GM19023 (cell line): ENCODE measurements at regions not wholly inside any gene's neighbourhood (a gene's known extent, or its start where the extent isn't known, plus 50 kb on each side); places are given as distances from the start of the nearest gene placed in this dataset.

Experiments used
- ATAC-seq: cut with Tn5 transposase; IDR thresholded peaks from one replicate; pipeline ENCODE4 v1.9.1; 2021; ENCODE audit warnings: mild to moderate bottlenecking, moderate library complexity; ENCODE audit not compliant: unreplicated experiment

DNA sequence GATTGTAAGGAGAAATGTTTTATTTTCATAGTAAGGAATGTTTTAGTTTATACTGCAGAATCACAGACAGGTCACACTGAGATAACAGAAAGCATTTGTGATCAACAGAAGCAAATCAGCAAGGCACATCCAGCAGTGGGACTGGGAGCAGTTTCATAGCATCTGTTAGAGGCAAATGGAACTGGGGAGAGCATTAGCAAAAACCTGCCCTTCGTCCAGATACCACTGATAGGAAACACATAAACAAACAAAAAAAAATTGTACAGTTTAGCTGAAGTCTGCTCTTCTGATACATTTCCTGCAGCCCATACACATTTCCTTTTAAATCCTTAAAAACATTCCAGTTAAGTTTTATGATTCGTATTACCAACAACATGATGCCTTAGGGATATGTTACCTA lies 374.3 kb downstream of the PCDH7 start:
- no peak for ATAC-seq

DNA sequence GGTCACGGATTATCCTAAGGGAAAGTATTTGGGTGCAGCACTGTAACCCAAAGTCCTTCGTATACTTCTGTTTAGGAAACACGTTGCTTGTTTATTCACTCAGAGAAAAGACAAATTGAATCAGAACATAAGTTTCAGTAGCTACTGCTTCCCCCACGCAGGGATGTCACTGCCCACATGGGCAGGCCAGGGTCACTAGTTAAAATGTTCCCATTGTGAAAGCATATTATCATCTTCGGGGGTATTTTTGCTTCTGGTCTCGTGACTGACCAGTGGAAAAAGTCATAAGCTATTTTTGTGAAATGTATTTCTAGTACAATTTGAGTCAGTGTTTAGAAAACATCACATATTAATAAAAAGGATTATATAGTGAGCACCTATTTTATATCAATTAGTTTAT lies 377.8 kb downstream of the PCDH7 start:
- no peak for ATAC-seq

DNA sequence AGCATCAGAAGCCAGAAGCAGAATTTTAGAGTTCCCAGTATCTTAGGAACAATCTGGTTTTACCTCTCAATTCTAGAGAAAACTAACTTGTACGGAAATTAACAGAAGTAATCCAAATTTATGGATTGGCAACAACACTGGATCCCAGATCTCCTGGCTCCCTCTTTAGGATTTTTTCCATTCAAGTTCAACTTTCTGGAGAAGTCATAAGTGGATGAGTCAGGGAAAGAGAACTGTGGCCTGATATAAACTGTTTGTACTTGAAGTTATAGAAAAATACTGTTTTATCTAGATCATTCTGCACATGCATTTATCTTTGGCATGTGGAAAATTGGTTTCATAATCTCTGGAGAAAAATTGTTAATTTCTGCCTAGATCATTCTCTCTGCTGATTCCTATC lies 380.4 kb downstream of the PCDH7 start:
- no peak for ATAC-seq

DNA sequence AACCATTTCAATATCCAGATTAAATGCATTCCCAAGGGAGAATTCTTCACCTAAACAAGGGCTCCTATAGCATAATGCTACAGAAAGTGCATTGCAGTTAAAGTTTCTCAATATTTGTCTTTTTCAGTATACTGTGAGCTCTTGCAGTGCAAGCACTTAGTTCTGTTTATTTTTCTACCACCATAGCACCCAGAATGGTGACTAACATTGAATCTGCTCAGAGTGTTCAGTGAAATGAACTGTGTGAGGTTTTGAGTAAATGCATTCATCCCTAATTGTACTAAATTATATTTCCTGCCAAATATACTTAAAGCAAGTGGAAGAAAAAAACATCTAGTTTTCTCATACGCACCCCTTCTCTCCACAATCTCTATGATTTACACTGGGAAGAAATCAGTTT lies 383.9 kb downstream of the PCDH7 start:
- no peak for ATAC-seq

DNA sequence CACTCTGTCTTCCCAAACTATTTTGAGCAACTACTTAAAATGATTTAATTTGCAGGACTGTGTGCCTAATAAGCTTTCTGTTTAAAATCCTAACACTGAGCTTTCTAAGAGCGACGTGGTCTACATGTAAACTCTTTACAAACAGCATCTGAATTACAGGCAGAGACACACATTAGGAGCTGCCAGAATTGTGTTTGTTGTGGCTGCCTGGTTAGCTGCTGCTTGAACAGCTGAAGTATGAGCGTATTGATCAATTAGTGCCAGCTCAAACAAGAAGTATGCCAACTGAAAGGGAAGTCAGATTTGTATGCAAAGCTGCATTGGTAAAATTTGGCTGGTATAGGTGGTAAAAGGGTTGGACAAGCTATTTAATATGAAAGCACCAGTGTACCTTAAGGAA lies 384.4 kb downstream of the PCDH7 start:
- no peak for ATAC-seq

DNA sequence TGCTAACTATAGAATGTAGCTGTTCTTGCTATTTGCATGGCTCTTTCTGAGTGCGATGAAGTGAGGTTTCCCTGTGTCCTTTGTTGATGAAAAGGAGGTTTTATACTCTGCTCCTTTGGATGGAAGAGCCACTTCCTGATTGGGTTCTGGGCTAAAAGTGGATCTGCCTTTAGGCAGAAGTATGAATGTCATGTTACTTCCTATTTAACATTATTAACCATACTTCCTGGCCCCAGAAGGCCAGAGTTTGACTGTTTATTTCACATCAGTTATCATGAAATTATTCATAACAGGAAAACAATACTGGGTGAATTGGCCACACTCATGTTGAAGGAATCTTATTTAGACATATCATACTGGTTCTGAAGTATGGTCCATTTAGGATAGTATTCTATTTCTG lies 386.2 kb downstream of the PCDH7 start:
- ATAC-seq, result no peak

DNA sequence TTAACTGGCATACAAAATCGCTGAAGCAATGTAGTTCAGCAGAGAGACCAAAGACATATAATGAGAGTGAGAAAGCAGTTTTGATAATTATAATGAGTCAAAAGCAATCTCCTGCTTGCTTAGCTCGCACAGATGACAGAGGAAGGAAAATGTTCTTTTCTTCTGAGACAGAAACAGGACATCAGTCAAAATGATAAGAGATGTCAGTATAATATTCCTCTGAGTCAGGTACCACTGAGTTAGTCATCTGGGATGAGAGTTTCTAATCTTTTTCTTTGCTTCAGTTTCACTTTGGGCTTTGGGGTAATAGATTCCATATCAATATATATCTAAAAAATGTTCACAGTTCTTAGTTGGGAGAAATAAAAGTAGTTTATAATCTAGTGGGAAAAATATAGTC lies 387.2 kb downstream of the PCDH7 start:
- ATAC-seq, result no peak

DNA sequence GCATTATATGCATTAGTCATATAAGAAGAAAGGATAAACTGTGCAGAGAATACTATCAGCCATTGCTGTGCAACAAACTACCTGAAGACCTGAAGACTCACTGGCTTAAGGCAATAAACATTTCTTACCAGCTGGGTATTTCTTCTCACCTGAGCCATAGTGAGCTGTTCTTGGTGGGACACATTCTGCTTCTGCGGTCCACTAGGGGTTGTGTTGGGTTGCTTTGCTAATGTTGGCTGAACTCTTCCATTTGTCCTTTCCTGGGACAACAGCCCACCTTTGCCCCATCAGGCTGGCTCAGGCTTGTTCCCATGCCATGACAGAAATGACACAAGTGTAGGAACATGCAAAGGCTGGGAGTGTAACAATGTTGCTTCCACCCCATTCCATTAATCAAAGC lies 388.6 kb downstream of the PCDH7 start:
- no peak for ATAC-seq

DNA sequence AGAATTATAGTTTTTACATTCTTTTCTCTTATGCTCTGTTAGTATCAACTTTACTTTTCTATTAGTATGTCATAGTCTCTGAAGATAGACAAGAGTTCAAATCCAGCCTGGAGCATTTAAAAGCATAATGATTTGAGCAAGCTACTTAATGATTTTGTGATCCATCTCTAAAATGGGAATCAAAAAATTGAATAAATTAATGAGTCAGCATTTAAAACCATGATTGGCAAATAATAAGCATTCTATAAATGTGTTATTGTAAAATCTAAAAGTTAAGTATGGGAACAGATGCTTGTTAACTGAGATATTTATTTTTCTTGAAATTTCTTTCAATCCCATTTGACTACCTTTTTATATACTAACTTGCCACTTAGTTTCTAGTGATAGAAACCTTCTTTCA lies 391.6 kb downstream of the PCDH7 start:
- ATAC-seq, result no peak

DNA sequence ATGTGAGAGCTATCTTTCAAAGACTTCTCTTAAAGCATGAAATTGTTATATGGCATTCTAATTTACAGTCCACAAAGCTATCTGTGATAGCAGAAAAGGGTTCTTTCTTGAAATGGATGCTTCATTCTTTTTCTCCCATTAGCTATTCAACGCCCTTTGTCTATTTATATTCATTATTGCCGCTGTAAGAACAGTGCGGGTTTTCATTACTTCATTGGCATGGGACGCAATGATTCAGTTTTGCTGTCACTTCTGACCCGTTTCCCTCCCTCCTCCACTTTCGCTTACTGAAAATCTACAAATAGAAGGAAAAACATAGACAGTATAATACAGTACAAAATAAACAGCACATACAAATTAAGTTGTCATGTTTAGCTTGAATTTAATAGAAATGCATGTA lies 394.6 kb downstream of the PCDH7 start:
- no peak for ATAC-seq

DNA sequence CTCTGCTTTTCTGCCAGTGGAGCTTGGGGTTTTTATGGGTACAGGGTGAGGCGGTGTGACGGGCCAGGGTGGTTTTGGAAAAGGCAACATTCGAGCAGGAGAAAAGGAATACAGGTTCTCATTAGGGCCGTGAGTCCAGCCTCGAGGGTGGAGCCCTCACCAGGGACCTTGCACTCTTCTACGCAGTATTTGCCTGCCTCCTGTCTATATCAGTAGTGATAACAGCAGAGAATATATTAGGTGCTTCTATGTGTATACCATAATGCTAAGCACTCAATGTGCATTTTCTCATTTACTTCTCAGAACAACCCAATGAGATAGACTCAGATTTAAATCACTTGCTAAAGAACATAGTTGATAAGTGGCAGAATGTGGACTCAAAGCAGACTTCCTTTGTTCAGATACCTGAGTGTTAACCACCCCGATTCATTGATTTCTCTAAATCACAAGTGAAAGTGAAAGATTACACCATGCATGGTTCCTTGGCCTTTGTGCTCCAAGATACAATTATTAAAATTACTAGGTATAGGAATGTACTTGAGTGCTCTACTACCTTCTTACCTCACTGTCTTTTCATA lies 403.9 kb downstream of the PCDH7 start:
- ATAC-seq, result no peak

DNA sequence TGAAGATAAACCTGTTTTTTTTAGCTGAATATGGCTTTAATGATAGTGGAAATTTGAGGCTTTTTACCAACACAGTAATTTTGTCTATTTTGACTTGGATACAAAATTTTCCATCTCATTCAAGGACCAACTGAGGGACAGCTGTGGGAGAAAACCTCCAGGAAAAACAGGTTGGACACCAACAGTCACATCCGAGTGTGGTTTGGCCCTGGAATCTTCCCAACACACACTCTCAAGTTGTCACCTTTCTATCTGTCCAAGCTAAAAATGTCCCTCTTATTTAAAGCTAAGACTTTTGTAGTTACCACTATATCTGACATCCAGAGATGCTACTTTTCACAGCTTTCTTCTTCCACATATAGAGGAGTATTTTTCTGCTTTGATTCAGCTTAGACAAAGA lies 404.9 kb downstream of the PCDH7 start:
- ATAC-seq, result no peak

DNA sequence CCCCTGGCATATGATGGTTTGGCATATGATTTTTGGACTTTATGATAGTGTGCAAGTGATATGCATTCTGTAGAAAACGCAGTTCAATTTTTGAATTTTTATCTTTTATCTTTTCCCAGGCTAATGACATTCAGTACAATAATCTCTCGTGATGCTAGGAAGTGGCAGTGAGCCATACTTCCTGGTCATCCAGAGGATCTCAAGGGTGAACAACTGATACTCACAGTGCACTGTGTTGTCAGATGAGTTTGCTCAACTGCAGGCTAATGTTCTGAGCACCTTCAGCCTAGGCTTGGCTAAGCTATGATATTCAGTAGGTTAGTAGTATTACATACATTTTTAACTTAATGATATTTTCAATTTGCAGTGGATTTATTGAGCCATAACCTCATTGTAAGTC lies 405.3 kb downstream of the PCDH7 start:
- ATAC-seq, result no peak

DNA sequence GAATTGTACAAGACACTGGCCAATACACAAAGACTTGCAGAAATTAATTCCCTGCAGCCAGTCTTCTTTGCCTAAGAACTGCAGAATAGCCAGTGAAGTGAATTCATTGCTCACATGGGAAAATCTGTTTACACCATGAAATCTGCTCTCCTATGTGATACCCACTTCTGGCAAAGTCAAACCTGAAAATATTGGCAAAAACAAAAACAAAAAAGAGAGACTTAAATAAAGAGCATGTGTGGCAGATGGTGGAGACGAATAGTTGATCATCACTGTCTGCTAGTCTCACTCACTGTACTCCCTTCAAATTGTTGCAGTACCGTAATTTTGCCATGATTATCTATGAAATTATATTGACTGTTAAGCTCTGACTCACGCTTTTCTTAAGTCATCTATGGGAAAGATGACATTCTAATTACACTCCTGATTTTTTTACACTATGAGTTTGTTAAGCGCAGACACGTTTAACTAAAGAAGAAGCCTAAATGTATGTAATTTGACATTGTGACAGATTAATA lies 406.8 kb downstream of the PCDH7 start:
- no peak for ATAC-seq

DNA sequence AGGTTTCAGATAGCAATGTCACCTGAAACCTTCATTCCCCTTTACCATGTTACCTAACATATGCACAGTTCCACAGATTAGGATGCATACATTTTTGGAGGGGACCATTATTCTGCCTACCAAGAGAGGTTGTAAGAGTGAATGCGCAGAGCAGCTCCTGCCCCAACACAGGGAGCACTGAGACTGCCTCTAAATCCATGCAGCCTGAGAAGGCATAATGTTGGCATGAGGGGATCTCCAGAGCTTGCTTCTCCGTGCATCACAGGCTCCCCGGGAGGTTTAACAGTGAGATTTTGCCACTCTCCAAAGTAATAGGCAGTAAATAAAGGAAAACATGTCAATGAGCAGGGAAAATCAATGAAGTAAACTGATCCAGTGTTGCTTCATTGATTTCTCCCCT lies 410.8 kb downstream of the PCDH7 start:
- ATAC-seq, result no peak

DNA sequence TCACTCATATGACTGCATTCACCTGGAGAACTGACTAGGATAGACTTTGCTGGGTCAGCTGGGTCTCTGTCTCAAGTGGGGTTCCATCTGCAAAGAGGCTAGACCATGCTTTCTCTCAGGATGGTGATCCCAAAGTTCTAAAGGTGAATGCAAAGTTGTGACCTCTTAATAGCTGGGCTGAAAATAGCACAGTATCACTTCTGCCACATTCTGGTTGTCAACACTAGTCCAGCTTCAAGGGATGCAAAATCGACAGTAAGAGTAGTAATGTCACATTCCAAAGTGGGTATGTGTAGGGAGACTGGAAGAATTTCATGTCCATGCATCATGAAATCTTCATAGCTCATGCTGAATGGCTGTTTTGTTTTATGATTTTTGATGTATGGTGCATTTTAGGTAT lies 414.6 kb downstream of the PCDH7 start:
- ATAC-seq, result no peak

DNA sequence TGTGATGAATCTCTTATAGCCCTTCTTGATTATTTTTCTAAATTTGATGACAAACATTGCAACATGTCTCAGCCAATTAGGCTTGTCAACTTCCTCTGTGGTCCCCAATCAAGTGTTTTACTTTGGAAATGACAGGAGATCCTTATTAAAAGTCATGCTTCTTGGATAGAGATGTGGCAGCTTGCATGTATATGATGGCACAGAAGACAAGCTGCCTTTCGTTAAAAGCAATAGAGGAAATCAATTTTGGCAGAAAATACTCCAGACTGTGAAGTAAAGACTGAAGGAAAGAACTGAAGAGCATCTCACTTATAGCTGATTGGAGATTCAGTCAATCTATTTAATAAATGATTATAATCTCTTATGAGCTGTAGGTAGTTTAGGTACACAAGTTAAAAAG lies 419.6 kb downstream of the PCDH7 start:
- no peak for ATAC-seq

DNA sequence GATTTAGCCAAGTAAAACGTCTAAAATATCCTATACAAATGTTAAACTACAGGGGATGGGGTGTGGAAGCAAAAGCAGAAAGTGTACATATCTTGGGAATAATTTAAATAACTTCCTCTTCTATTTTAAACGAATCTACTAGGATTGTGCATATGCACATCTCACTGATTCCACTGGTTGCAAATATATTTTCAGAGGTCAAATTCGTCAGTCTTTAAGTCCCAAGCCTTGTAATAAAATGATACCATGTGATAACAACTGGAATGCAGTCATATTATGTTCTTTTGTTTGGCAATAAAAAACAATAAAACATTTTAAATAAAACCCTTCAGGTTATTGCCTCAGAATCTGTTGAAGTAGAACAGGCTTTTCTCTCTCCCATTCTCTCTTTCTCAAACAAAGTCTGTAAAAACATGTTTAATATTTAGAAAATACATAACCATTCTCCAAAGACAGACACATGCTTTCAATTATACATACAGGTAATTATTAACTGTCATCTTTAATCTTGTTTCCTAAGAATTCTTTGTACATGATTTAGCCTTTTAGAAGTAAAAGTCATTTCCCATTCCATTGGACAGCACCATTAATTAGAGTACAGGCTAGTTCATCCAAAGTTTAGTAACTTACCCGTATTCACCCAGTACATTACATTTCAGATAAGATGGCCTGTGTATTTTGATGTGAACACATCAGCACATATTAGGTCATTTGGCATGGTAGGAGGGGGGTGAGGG lies 421.1 kb downstream of the PCDH7 start:
- no peak for ATAC-seq

DNA sequence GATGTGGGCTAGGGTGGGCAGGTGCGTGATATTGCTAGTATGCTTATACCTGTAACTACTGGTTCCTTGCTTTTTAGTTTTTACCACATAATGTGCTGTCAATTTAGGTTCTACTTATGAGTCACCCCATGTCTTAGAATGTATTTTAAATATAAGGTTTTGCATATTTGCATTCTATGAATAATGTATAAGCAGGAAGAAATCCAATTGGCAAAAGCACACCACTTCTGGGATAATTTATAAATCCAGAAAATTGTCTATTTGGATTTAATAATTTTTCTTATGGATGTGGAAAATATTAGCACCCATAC lies 421.6 kb downstream of the PCDH7 start:
- no peak for ATAC-seq

DNA sequence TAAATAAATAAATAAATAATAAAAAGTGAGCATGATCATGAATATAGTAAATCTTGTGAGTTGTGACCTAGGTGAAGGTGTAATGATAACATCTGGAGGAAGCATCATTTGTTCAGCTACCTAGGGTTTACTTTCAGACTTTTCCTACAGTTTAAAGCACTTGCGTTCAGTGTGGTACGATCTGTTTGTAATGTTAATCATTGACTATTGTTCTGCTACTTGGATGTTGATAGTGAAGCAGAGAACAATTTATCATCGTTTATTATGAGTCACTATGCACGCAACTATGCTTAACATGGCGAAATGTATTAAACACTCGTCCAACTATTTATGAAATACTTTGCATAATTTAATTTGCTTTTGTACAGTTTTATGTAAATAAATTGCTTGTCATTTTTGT lies 426.2 kb downstream of the PCDH7 start:
- no peak for ATAC-seq

DNA sequence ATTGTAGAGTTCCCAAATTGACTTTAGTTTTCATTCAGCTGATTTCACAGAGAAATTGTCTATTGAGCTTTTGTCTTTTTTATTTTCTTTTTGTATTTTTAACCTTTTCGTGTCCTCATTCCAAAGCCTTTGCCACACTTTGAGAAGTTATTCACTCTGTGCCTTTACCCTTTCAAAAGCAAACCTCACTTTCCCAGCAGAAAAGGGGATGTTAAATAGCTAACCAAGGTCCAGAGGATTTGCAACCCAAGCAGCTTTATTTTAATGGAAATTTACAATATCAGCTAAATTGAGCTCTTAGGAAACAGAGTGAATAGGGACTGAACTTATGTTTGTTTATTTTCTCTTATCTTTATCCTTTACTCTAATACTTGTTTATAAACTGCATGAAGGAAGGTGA lies 428.8 kb downstream of the PCDH7 start:
- no peak for ATAC-seq

DNA sequence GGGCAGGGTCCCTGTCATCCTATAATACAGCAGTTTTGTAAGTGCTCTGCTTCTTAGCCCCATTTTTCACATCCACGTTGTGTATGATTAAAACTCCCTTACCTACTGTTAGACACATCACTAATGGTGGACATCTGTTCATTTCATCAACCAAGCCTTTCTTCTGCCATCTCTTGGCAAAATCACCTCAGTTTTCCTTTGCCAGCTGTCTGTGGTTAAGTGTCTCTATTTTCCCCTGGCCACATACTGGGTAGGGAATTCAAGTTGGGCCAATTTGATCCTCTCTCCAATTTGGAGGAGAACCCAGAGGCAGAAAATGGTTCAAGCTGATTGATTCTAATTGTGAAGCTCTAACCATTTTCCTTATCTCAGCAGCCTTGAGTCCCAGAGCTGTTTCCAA lies 436.1 kb downstream of the PCDH7 start:
- ATAC-seq, result no peak

DNA sequence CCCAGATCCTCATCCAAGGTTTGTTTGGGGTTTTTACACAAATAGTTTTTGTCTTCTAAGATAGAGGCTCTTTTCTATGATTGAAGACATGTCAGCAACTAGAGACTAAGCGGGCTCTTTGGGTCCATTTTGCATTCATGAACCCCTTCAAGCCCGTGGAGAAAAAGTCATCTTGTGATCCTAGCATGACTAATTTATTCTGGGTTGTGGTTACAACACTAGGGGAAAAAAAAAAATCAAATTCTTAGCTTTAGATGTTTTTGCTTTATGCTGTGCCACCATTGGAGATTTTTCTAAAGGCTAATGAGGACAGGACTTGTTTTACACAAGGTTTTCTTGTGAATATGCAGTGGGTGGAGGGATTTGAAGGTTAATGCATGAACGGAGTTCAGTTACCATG lies 440.0 kb downstream of the PCDH7 start:
- ATAC-seq, result no peak
